GM21515 (cell line): ENCODE measurements at regions not wholly inside any gene's neighbourhood (a gene's known extent, or its start where the extent isn't known, plus 50 kb on each side); places are given as distances from the start of the nearest gene placed in this dataset.
"Not testable (repeated sequence)": the region's sequence is repeated elsewhere in the genome, so short reads cannot be mapped to it uniquely, and the experiment has no call there.

Source experiments
- ATAC-seq: cut with Tn5 transposase; IDR thresholded peaks from one replicate; pipeline ENCODE4 v1.9.1; 2021; ENCODE audit not compliant: unreplicated experiment

DNA sequence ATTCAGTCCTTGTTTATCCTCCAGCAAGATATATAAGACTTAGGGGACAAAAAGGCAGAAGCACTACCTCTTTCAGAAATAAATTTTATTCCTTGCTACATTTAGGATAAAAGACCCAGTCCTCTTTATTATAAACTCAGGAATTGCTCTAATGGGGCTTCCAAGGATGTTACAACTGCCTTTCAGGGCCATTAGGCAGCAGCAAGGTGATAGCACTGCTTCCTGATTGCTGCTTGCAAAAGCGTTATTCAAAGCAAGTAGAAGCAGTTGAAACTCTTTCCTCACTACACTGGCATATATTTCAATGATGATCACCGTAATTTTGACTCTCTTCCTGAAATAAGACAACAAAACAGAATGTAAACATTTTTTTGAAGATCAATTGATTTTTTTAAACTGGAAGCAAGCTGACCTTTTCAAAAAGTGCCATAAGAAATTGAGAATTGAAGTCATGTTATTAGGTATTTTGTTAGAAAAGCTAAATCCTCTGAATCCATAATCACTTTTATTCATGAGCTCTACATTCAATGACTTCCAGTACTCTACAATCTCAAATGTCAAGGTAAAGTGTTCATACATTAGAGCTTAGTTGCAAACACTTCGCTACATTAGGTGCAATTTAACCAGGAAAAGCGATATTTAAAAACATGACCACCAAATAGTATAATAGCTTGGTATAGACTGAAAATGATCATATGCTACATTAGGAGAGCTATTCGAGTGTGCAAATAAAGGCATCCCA is 233.4 kb upstream of the SYT10 start:
- no peak for ATAC-seq

DNA sequence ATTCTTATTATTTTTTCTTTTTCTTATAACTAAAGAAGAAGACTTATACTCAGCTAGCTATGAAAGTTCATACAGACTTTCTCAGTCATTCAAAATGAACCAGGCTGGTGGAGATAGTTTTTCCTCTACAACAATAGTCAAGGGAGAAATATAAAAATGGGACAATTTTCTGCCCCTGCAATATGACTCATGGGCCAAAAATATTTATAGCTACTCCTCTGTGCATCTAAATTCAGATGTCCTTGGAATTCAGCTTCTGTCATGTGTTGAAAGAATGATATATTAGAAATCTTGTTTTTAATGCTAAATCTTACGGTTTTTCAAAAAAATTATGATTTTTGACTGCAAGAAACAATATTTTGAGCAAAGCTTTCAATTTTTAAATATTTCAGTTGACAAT is 237.2 kb upstream of the SYT10 start:
- ATAC-seq = no peak

DNA sequence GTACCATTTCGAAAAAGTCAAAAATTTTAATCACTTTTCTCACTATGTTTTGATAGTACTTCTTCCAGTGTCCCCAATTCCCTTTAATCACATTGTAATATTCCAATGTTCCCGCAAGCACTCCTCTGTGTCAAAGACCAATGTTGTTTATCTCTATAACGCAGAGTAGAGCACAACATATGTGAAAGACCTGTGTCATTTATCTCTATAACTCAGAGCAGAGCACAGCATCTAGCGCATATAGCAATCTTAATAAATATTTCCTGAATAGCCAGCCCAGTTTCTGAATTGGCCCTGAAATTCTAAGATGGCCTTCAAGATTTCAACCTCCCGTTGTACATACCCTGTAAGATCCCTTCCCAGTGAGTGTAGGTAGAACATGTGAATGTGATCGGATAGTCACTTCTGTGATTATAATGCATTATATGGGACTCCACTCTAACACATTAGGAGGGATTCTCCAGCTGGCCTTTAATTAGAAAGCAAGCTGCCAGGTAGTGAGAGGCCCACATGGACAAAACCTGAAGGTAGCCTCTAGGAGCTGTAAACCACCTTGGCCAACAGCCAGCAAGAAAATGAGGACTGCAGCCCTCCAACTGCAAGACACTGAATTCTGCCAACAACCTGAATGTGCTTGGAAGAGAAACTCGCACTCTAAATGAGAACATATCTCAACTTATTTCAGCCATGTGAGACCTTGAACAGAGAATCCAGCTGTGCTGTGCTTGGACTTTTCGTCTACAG is 238.8 kb upstream of the SYT10 start:
- no peak for ATAC-seq

DNA sequence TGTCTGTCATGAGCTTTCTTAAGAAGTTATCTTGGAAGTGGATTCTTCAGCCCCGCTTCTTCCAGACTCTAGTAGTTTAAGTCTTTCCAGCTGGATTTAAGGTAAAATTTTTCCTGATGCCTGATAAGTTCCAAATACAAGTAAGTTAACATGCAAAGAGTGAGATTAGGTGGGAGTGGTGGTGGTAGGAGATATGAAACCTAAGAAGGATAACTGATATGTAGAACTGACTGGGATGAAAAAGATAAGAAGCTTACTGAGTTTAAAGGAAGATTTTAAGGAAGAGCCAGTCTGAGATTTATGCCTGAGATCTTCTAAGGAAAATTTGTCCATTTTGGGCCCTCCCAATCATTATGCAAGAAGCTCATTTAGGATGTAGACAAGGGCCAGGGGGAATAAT is 250.9 kb upstream of the SYT10 start:
- no peak for ATAC-seq

DNA sequence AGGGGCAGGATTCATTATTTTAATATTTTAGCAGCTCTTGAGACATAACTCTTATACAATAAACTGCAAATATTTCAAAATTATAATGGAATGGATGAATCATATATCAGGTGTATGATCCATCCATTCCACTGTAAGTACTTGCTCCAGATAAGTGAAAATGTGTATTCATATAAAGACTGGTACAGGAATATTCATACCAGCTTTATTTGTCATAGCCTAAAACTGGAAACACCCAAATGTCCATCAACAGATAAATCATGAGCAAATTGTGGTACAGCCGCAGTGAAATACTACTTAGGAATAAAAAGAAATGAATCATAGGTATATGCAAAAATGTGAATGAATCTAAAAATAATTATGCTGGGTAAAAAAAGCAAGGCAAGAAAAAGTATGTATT is 263.6 kb upstream of the SYT10 start:
- ATAC-seq = no peak

DNA sequence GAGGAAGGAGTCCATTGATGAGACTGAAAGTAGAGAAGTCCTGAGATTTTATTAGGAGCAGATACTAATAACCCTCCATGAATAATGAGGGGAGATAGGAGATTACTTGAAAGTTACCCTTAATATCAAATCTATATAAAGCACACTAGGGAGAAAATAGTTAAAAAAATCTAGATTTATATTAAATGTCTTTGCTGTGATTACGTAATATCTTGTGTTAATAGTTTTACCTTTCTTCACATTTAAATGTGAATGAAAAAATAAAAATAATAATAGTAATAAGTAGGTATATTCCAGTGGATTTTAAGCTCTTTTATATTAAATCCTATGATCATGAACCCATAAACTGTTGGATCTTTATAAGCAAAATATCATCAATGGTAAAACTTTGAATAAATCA is 267.3 kb upstream of the SYT10 start:
- ATAC-seq = no peak

DNA sequence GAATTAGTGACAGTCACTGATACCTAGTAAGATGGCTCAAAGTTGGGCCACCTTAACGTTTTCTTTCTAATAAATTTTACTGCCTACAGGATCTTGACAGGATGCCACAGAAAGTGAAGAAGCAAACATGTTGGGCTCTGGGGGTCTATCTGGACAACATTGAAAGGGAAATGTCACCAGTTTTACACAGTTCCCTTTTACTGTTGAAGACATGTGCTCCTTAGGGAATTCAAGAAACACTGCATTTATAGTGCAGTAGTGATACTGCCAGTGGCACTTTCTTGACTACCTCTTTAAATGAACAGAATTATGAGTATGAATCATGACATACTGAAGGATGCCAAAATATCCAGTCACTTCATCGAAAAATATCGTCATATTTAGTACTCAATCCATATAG is 269.3 kb upstream of the SYT10 start:
- no peak for ATAC-seq

DNA sequence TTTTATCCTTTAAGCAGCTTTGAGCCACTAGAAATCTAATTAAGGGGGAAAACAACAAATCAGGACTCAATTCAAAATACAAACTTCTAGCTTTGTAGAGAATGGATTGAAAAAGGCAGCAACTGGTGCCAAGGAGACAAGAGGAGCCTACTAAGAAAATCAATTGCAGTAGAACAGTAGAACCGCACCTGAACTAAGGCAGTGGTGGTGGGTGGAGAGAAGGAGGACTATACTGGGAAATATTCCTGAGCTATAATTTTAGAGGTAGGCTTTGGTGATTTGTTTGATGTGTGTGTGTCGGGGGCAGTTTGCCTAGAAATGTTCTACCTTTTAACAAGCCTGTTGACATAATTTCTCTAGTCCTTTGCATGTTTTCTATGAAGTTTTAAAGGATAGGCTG is 270.9 kb upstream of the SYT10 start:
- no peak for ATAC-seq

DNA sequence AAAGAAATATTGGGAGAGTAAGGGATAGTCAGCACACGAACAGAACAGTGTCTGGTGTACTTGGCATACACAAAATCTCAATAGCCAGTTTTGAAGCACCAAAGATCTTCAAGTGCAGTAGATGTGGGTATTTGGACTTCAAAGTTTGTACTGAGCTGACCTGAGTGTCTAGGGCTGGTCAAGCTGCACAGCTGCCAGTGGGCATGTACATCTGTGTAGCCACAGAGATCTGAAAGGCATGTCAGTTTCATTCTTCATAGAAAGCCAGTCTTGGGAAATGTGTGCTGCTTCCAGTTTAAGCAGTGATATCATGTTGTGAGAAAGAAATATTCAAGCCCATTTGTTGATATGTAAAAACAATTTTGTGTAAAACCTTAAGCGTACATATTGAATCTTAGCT is 279.0 kb upstream of the SYT10 start:
- no peak for ATAC-seq

DNA sequence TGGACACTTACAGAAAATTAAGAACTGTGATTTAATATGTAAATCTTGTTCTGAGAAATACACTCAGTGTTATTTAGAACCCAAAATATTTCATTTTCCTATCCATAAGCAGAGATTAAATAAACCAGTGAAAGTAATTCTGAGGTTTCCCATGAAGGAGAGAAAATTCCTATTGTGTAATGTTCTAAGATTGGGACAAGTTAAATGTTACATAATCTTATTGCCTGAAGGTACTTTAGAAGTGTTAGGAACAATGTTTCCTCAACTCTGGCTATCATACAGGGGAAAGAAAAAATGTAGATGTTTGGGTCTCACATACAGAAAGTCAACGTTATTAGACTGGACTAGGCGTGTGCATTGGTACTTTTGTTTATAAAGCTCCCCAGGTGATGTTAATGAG is 281.9 kb upstream of the SYT10 start:
- ATAC-seq = no peak

DNA sequence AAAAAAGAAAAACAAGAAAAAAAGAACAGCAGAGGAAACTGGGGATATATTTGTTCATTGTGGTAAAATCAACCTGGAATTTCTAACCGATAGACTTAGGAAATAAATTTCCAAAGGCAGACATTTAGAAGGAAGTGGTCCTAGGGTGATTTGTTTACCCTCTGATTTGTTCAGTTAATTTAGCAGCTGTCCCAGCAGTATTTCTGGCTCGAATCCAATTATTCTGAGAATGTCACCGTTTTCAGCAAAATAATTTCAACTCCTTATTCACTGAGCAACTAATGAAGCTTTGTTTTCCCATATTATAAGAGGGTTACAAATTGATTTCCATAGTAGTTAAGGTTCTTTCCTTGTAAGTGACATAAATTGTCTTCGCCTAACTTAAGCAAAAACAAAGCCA is 285.2 kb upstream of the SYT10 start:
- no peak for ATAC-seq

DNA sequence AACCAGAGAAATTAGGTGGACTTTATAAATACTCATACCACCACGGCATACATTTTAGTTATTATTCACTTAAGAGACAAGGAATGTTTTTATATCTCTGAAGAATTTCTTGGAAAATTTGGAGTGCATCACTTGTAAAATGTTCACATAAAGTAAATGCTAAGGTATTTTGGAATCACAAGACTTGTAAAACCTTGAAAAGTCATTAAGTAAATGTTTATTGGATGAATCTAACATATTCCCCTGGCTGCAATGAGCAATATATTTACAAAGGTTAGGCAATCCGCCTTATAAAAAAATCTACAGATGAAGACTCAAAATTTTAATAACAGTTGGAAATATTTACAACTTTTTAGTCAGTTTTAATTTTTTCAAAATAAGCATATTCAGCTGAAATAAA is 287.4 kb upstream of the ALG10 start:
- no peak for ATAC-seq

DNA sequence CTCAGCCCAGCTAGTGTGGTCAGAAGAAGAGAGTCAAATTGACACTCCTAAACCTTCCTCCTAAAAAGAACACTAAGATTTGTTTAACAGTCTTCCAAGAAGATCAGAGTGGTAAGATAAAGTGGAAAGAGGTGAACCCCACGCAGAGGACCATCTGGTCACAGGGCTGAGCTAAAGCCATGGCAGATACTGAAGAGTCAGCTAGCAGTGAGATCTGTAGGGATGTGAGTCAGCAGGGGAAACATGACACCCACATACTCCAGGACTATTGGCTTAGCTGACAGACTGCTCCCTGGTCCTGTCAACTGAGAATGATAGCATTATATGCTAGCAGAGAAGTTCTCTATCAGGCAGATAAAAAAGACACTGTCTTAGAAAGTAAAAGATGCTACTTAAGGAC is 269.4 kb upstream of the ALG10 start:
- no peak for ATAC-seq

DNA sequence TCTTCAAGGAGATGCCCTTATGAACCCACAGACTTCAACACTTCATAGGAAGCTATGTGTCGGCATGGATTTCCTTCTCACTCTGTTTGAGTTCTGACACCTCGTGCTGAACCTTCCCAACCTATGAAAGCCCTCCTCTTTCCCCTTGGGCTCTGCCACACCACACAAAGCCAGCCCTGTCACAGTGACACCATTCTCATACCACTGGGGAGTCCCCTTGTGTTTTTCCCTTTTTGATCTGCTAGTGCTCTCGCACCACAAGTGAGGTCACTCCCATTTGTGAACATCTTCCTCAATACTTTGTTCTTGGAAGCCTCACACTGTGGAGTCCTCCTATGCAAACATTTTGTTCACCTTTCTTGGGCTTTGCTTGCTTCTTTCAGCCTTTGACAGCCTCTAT is 264.6 kb upstream of the ALG10 start:
- ATAC-seq = no peak

DNA sequence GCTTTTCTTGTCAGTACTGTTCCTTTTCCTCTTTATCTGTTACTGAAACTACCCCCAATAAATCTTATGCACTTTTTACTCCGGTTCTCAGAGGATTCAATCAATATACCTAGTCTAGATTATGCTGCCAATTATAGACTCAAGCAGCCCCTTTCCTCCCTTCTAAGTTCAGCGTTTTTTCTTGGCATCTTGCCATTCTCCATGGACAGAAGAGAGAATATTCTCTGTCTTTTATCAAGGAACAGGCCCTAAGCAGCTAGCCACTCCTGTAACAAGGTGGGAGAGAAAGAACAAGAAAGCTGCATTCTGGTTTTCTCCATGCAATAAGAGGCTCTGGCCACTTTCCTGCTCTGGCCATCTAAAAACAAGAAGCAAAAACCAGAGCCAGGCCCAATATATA is 263.0 kb upstream of the ALG10 start:
- no peak for ATAC-seq

DNA sequence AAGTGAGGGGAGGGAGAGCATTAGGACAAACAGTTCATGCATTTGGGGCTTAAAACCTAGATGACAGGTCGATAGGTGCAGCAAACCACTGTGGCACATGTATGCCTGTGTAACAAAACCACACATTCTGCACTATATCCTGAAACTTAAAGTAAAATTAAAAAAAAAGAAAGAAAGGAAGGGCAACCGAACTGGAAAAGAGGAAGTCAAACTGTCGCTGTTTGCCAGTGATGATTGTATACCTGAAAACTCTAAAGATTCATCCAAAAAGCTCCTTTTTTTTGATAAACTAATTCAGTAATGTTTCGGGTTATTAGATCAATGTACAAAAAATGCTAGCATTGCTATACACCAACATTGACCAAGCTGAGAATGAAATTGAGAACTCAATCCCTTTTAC is 259.0 kb upstream of the ALG10 start:
- no peak for ATAC-seq

DNA sequence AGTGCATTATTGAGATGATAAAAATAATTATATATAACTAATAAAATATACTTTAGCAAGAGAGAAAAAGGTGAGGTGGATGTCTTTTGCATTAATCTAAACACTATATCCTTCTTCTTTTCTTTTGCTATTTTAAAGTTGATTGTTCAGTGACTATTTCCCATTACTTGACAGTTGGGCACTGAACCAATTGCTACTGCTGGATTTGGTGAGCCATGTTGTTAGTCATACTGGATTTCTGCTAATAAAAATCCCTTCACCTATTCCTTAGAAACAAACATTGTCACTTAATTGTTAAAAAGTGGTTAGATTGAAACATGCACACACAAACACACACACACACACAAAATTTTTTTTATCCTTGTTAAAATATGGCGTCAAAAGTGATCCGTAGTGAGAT is 251.6 kb upstream of the ALG10 start:
- ATAC-seq = no peak

DNA sequence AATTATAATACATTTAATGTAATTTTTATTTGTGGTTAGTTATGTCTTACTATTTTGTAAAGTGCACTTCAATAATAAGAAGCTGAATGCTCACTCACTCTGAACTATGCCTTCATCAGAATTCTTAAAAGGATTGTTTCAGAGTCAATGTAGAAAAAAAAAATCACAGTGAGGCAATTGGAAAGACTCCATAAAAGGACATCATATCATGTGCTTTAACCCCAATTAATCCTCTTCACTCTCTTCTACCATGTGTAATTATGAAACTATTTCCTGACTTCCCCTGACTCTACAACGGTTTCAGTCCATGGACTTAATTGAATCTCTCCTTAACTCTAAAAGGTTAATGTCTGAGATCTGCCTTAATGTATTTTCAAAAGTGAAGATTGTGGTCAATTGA is 250.4 kb upstream of the ALG10 start:
- ATAC-seq = no peak

DNA sequence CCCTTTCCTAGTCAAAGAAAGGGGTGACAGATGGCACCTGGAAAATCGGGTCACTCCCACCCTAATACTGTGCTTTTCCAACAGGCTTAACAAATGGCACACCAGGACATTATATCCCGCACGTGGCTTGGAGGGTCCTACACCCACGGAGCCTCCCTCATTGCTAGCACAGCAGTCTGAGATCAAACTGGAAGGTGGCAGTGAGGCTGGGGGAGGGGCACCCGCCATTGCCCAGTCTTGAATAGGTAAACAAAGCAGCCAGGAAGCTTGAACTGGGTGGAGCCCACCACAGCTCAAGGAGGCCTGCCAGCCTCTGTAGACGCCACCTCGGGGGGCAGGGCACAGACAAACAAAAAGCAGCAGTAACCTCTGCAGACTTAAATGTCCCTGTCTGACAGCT is 249.2 kb upstream of the ALG10 start:
- not testable (repeated sequence) for ATAC-seq

DNA sequence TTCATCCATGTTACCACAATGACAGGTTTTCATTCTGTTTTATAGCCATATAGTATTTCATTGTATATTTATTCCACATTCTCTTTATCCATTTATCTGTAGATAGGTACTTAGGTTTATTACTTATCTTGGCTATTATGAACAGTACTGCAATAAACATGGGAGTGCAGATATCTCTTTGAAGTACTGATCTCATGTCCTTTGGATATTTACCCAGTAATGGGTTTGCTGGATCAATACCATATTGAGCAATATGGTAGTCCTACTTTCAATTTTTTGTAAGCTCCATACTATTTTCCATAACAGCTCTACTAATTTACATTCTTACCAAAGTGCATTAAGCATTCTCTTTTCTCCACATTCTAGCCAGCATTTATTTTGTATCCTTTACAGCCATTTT is 235.8 kb upstream of the ALG10 start:
- ATAC-seq = no peak

DNA sequence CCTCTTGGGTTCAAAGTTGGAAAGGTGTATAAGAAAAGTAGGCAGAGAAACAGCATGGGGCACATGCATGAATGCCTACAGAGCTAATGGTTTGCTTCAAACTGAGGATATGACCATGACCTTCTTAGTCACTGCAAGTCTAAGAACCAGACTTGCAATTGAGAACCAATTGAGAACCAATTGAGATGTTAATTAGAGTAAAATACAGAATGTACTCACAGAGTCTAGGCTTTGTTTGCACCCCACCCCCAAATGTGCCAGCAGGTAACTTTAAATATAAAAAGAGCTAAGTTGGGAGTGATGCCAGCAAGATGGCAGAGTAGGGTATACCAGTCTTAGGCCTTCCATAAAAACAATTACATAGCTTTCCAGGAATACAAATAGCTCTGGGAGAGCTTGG is 227.3 kb upstream of the ALG10 start:
- no peak for ATAC-seq

DNA sequence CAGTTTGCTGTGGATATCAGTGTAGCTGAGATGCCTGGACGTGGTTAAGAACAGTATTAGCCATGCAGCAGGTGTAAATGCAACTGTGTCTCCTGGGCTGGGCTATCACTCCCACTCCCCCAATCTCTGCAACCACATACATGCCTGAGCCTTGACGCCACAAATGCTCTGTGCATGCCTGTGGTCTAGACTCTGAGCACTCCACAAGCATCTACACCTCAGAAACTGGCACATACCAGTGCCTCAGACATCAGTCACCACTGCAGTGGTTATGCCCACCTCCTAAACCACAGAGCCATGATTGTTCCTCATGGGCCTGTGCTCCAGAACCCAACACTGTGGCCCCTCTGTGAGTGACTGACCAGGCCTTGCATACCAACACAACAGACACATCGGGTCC is 226.8 kb upstream of the ALG10 start:
- ATAC-seq = no peak

DNA sequence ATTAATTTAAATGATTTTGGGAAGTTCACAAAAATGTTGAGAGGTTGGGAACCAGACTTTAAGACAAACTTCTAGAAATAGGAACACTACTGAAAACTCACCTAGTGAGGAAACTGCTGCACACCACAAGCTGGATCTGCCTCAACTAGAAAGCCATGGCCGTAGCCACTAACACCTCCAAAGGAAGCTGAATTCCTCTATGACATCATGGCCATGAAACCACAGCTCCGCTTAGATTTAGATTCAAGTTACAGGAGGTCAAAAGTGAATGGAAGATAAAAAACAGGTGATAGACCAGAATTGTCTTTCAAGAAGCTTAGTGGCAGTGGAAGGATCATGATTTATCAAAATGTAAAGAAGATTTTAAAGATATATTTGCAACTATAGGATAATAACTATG is 208.8 kb upstream of the ALG10 start:
- no peak for ATAC-seq
